HAP-1 (cell line): ENCODE measurements at regions not wholly inside any gene's neighbourhood (a gene's known extent, or its start where the extent isn't known, plus 50 kb on each side); places are given as distances from the start of the nearest gene placed in this dataset.

Source experiments
- DNase-seq, 2 experiments: peaks; one replicate each; pipeline ENCODE4 v3.0.0-alpha.2; 2016 to 2020; ENCODE audit warnings: low spot score in 2 of 2
- H3K27me3 ChIP-seq: fragments of 250-450 bp; sonication (Bioruptor Pico); 2 replicates; pipeline ENCODE4 v1.5.1; 2020; ENCODE audit warnings: low read depth, mild to moderate bottlenecking, moderate library complexity
- H3K36me3 ChIP-seq: fragments of 250-450 bp; sonication (Bioruptor Pico); replicated peaks from 2 replicates; pipeline ENCODE4 v1.5.1; 2020; ENCODE audit warnings: mild to moderate bottlenecking
- H3K4me1 ChIP-seq: fragments of 250-450 bp; sonication (Bioruptor Pico); 2 replicates; pipeline ENCODE4 v1.5.1; 2020; ENCODE audit warnings: mild to moderate bottlenecking
- H3K4me3 ChIP-seq: fragments of 250-450 bp; sonication (Bioruptor Pico); 2 replicates; pipeline ENCODE4 v1.5.1; 2020; ENCODE audit warnings: mild to moderate bottlenecking, moderate library complexity
- H3K9me3 ChIP-seq: fragments of 250-450 bp; sonication (Bioruptor Pico); 2 replicates; pipeline ENCODE4 v1.5.1; 2020; ENCODE audit warnings: mild to moderate bottlenecking, moderate library complexity
- in situ Hi-C: fragments of 300-500 bp; cut with MboI; formaldehyde crosslinking; loops from 3 replicates; pipeline ENCODE4 v1.14.3; 2020; ENCODE audit warnings: low sequenced_read_pairs, inconsistent platforms, mixed read lengths

- Histone ChIP-seq H3K27me3 (no peaks in the 10 kb centered on the region; the same call in 1 of the 2 replicates), H3K36me3 (no peaks in the 10 kb centered on the region), H3K4me1 (no peaks in the 10 kb centered on the region), H3K9me3 (no peaks in the 10 kb centered on the region), H3K4me3 (no peak overlapping the region)
- DNase-seq: no peak
- in situ Hi-C loops: no loop called here
Observed at GRCh38 chr12:92338671-92339070, 193.0 kb upstream of the BTG1 start.

DNA sequence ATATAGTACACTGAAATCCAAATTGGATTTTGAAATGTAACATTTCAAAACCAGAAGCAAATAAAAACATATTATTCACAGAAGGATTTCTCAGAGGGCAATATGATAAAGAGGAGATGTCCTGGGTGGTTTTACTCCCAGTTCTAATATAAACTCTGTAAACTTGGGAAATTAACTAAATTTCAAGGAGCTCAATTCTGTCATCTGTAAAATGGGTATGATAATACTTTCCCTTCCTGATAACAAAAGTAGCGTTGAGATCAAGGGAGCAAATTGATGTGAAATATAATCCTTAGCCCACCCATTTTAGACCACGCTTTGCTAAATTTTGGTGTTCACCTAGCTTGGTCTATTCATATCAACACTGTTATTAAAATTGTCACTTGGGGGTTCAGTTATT lies 192.5 kb upstream of the BTG1 start:
- H3K4me3 ChIP-seq: no peak overlapping the region
- no peak for DNase-seq
- H3K4me1 ChIP-seq: no peaks in the 10 kb centered on the region
- H3K27me3 ChIP-seq: no peaks in the 10 kb centered on the region; the same call in 1 of the 2 replicates
- H3K36me3 ChIP-seq: no peaks in the 10 kb centered on the region
- in situ Hi-C loops: no loop called here
- H3K9me3 ChIP-seq: no peaks in the 10 kb centered on the region

DNA sequence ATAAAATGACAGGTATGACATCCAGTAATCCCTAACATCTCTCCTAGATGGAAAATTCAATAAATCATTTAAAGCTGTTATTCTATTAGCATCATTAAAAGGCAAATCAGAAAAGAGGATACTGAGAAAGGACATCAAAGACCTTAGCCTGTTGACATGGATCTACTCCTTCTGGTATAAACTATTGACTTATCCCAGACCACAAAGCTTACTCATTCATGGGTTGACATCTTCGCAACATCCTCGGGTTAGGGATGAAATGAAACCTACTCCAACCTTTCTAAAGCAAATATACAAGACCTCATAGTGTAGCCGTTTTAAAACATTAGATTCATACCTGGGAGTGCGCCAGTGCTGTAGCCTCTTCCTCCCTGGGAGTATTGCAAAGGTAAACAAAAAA lies 191.5 kb upstream of the BTG1 start:
- no peaks in the 10 kb centered on the region; the same call in 1 of the 2 replicates for H3K27me3 ChIP-seq
- in situ Hi-C loops: no loop called here
- H3K4me3 ChIP-seq: no peak overlapping the region
- H3K4me1 ChIP-seq: no peaks in the 10 kb centered on the region
- H3K36me3 ChIP-seq: no peaks in the 10 kb centered on the region
- H3K9me3 ChIP-seq: no peaks in the 10 kb centered on the region
- no peak for DNase-seq

GRCh38 chr12:92336641-92337040 lies 191.0 kb upstream of the BTG1 start:
- in situ Hi-C loops: no loop called here
- Histone ChIP-seq H3K4me3 (no peak overlapping the region), H3K36me3 (no peaks in the 10 kb centered on the region), H3K9me3 (no peaks in the 10 kb centered on the region), H3K27me3 (no peaks in the 10 kb centered on the region; the same call in 1 of the 2 replicates), H3K4me1 (no peaks in the 10 kb centered on the region)
- no peak for DNase-seq

- Histone ChIP-seq H3K4me1 (no peaks in the 10 kb centered on the region), H3K9me3 (no peaks in the 10 kb centered on the region), H3K4me3 (no peak overlapping the region), H3K36me3 (no peaks in the 10 kb centered on the region), H3K27me3 (no peaks in the 10 kb centered on the region; the same call in 1 of the 2 replicates)
- DNase-seq: no peak
- in situ Hi-C loops: no loop called here
Observed at GRCh38 chr12:92335831-92336230, 190.2 kb upstream of the BTG1 start.

DNA sequence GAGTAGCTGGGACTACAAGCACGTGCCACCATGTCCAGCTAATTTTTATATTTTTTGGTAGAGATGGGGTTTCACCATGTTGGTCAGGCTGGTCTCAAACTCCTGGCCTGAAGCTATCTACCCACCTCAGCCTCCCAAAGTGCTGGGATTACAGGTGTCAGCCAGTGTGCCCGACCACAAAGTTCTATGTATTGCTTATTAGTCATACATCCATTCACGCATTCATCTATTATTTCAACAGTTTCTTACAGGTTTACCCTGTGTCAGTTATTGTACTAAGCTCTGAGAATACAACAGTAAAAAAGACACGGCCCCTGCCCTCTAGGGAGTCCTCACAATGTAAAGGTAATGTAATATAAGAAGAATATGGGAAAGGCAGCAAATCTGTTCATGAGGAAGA lies 188.9 kb upstream of the BTG1 start:
- in situ Hi-C loops: no loop called here
- H3K4me3 ChIP-seq: no peak overlapping the region
- H3K36me3 ChIP-seq: no peaks in the 10 kb centered on the region
- no peaks in the 10 kb centered on the region for H3K9me3 ChIP-seq
- no peaks in the 10 kb centered on the region; the same call in 1 of the 2 replicates for H3K27me3 ChIP-seq
- H3K4me1 ChIP-seq: no peaks in the 10 kb centered on the region
- no peak for DNase-seq

- Histone ChIP-seq H3K27me3 (no peaks in the 10 kb centered on the region; the same call in 1 of the 2 replicates), H3K4me3 (no peak overlapping the region), H3K9me3 (no peaks in the 10 kb centered on the region), H3K4me1 (no peaks in the 10 kb centered on the region), H3K36me3 (no peaks in the 10 kb centered on the region)
- in situ Hi-C loops: no loop called here
- DNase-seq: no peak
Observed at GRCh38 chr12:92332552-92332951, 186.9 kb upstream of the BTG1 start.

GRCh38 chr12:92331383-92331782 lies 185.7 kb upstream of the BTG1 start:
- no peak overlapping the region for H3K4me3 ChIP-seq
- no peaks in the 10 kb centered on the region for H3K4me1 ChIP-seq
- no peaks in the 10 kb centered on the region for H3K27me3 ChIP-seq
- in situ Hi-C loops: no loop called here
- no peaks in the 10 kb centered on the region for H3K9me3 ChIP-seq
- H3K36me3 ChIP-seq: no peaks in the 10 kb centered on the region
- no peak for DNase-seq

DNA sequence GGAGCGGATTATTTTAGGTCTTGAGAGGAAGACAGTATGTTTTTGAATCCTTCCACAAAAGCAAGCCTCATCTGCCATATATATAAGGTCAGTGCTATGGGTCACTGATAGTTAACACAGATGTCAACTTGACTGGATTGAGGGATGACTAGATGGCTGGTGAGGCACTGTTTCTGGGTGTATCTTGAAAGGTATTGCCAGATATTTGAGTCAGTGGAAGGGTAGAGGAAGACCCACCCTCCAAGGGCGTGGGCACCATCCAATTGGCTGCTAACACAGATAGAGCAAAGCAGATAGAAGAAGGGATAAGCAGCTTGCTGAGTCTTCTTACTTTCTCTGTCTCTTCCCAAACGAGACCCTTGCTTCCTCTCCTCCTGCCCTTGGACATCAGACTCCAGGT lies 185.0 kb upstream of the BTG1 start:
- no peaks in the 10 kb centered on the region for H3K9me3 ChIP-seq
- no peaks in the 10 kb centered on the region for H3K36me3 ChIP-seq
- in situ Hi-C loops: no loop called here
- no peaks in the 10 kb centered on the region for H3K27me3 ChIP-seq
- no peak for DNase-seq
- no peak overlapping the region for H3K4me3 ChIP-seq
- H3K4me1 ChIP-seq: no peaks in the 10 kb centered on the region

GRCh38 chr12:92326877-92327276 lies 181.2 kb upstream of the BTG1 start:
- H3K36me3 ChIP-seq: no peaks in the 10 kb centered on the region
- no peaks in the 10 kb centered on the region for H3K27me3 ChIP-seq
- no peak for DNase-seq
- no peaks in the 10 kb centered on the region for H3K9me3 ChIP-seq
- H3K4me1 ChIP-seq: no peaks in the 10 kb centered on the region
- in situ Hi-C loops: no loop called here
- no peak overlapping the region for H3K4me3 ChIP-seq

- H3K36me3 ChIP-seq: no peaks in the 10 kb centered on the region
- no peak overlapping the region for H3K4me3 ChIP-seq
- in situ Hi-C loops: no loop called here
- H3K4me1 ChIP-seq: no peaks in the 10 kb centered on the region
- no peaks in the 10 kb centered on the region for H3K9me3 ChIP-seq
- DNase-seq: no peak
- H3K27me3 ChIP-seq: no peaks in the 10 kb centered on the region
Observed at GRCh38 chr12:92324849-92325500, 179.3 kb upstream of the BTG1 start.

GRCh38 chr12:92312463-92312964 lies 166.9 kb upstream of the BTG1 start:
- H3K27me3 ChIP-seq: peaks cover 3% of the 10 kb centered on the region; the same call in 1 of the 2 replicates
- no peaks in the 10 kb centered on the region for H3K9me3 ChIP-seq
- no peaks in the 10 kb centered on the region for H3K4me1 ChIP-seq
- in situ Hi-C loops: no loop called here
- H3K4me3 ChIP-seq: no peak overlapping the region
- H3K36me3 ChIP-seq: no peaks in the 10 kb centered on the region
- DNase-seq: no peak

GRCh38 chr12:92304371-92305055 lies 158.9 kb upstream of the BTG1 start:
- H3K4me1 ChIP-seq: peaks cover 18% of the 10 kb centered on the region
- no peak overlapping the region for H3K4me3 ChIP-seq
- H3K27me3 ChIP-seq: peaks cover 3% of the 10 kb centered on the region; the same call in 1 of the 2 replicates
- in situ Hi-C loops: no loop called here
- no peaks in the 10 kb centered on the region for H3K36me3 ChIP-seq
- peak; percentile 23 to 64 for DNase-seq
- no peaks in the 10 kb centered on the region for H3K9me3 ChIP-seq

- Histone ChIP-seq H3K9me3 (no peaks in the 10 kb centered on the region), H3K4me3 (no peak overlapping the region), H3K36me3 (no peaks in the 10 kb centered on the region), H3K27me3 (no peaks in the 10 kb centered on the region), H3K4me1 (peaks cover 18% of the 10 kb centered on the region)
- in situ Hi-C loops: no loop called here
- DNase-seq: no peak
Observed at GRCh38 chr12:92302041-92302829, 156.6 kb upstream of the BTG1 start.
